Spleen (tissue), 7 donors: ENCODE measurements at regions not wholly inside any gene's neighbourhood (a gene's known extent, or its start where the extent isn't known, plus 50 kb on each side); places are given as distances from the start of the nearest gene placed in this dataset.

Source experiments
- POLR2A ChIP-seq, 3 donors: fragments of 450-650 bp; IDR thresholded peaks; one replicate each; pipeline ENCODE4 v1.5.1; 2017; ENCODE audit warnings: antibody characterized with exemption in 3 of 3, mild to moderate bottlenecking in 1 of 3
- TF ChIP-seq, protein P1 (sequence below), 11 experiments: fragments of 200-600 bp in 7 of 11; fragments of 450-650 bp in 4 of 11; sonication (generic) in 4 of 11; IDR thresholded peaks in 8 of 11; conservative IDR thresholded peaks in 3 of 11; 1 replicate in 7 of 11; 2 replicates in 4 of 11; pipeline versions ENCODE4 v1.4.0 to v1.8.0; 2016 to 2021; ENCODE audit warnings: antibody characterized with exemption in 11 of 11, inconsistent platforms in 4 of 11, mild to moderate bottlenecking in 1 of 11
- donor health status: DM: no; HTN: no; CAD: no; lungs with moderate emphysema.
- donor health status: DM: no; HTN: no; CAD: no.
- donor health status: DM: no; HTN: no; CAD: no.

DNA sequence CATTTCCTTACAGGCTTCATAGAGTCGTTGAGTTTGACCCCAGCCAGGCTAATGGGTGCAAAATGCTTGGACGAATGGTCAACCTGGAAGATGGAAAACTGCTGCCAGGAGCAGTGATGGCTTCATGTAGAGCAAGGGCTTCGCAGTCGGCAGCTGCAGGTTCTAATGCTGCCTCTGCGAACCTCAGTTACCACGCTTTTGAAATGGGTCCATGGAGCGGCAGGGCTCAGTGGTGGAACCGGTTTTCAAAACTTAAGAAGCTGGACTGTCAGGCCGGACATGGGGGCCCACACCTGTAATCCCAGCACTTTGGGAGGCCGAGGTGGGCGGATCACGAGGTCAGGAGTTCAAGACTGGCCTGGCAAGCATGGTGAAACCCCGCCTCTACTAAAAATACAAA lies 55.9 kb upstream of the PRR5 start:
- TF ChIP-seq, protein P1, sequence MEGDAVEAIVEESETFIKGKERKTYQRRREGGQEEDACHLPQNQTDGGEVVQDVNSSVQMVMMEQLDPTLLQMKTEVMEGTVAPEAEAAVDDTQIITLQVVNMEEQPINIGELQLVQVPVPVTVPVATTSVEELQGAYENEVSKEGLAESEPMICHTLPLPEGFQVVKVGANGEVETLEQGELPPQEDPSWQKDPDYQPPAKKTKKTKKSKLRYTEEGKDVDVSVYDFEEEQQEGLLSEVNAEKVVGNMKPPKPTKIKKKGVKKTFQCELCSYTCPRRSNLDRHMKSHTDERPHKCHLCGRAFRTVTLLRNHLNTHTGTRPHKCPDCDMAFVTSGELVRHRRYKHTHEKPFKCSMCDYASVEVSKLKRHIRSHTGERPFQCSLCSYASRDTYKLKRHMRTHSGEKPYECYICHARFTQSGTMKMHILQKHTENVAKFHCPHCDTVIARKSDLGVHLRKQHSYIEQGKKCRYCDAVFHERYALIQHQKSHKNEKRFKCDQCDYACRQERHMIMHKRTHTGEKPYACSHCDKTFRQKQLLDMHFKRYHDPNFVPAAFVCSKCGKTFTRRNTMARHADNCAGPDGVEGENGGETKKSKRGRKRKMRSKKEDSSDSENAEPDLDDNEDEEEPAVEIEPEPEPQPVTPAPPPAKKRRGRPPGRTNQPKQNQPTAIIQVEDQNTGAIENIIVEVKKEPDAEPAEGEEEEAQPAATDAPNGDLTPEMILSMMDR (IDR thresholded peaks at IDR 0.05 in 8 of 11, conservative IDR thresholded peaks at IDR 0.05 in 3 of 11), result no peak
- no peak for TF ChIP-seq POLR2A (IDR thresholded peaks at IDR 0.05)
